Pancreas (tissue), 10 donors: ENCODE measurements at regions not wholly inside any gene's neighbourhood (a gene's known extent, or its start where the extent isn't known, plus 50 kb on each side); places are given as distances from the start of the nearest gene placed in this dataset.

Experiments
- ATAC-seq, 4 donors: fragments of 200-7000 bp; cut with Tn5 transposase; one replicate each; pipeline versions ENCODE4 v1.8.0 to v1.9.1; 2020; ENCODE audit warnings: mild to moderate bottlenecking in 4 of 4, moderate library complexity in 4 of 4
- DNase-seq, 6 donors: peaks; one replicate each; pipeline ENCODE4 v3.0.0-alpha.2; 2020
- FAIRE-seq: peaks from 2 replicates; lab custom pipeline; 2012; peaks lifted over from hg19 to GRCh38; lab: Jason Lieb, UNC
- H3K27ac ChIP-seq, 4 donors: fragments of 200-600 bp; sonication (generic); 1 replicate in 3 of 4; 2 replicates in 1 of 4; pipeline versions ENCODE4 v1.5.0 to v1.8.0; 2020
- H3K27me3 ChIP-seq, 4 donors: fragments of 200-600 bp; one replicate each; pipeline ENCODE4 v1.8.0; 2021
- H3K36me3 ChIP-seq, 3 donors: fragments of 200-600 bp; sonication (generic) in 1 of 3; one replicate each; pipeline versions ENCODE4 v1.5.0 to v1.8.0; 2020 to 2021
- H3K4me1 ChIP-seq, 3 donors: fragments of 200-600 bp; one replicate each; pipeline ENCODE4 v1.8.0; 2021
- H3K4me3 ChIP-seq, 4 donors: fragments of 200-600 bp; sonication (generic) in 2 of 4; one replicate each; pipeline versions ENCODE4 v1.5.0 to v1.8.0; 2020 to 2021
- H3K9me3 ChIP-seq, 4 donors: fragments of 200-600 bp; one replicate each; pipeline ENCODE4 v1.8.0; 2021
- CTCF ChIP-seq, 4 donors: fragments of 200-600 bp; sonication (generic) in 3 of 4; IDR thresholded peaks; one replicate each; pipeline versions ENCODE4 v1.5.0 to v1.8.0; 2021; ENCODE audit warnings: antibody characterized with exemption in 4 of 4
- WGBS, 2 donors: extraction: QIAGEN DNeasy Blood & Tissue Kit; methylation state at CpG; one replicate each; pipeline ENCODE4 v1.1.7; 2013; 5-methylcytosine and 5-hydroxymethylcytosine counted together
- intact Hi-C, 3 donors: fragments of 100-400 bp; cut with DNase I; formaldehyde crosslinking; loops; one replicate each; pipeline versions ENCODE4 v1.11.1 to v1.14.2; 2022
- donor health status: healthy with polysubstance abuse.
- donor health status: DM: no; HTN: no; CAD: no; lungs with moderate emphysema.
- donor health status: DM: no; HTN: no; CAD: no.
- donor health status: control.
- donor health status: control.
- donor health status: Bipolar disorder and iron deficiency.
- donor health status: DM: yes; HTN: yes; CAD: no.
- donor health status: DM: no; HTN: no; CAD: no.
- donor health status: DM: no; HTN: no; CAD: no.
- donor health status: DM: yes; HTN: yes; CAD: no.

GRCh38 chr4:175418516-175418915, 393.5 kb downstream of the GPM6A start:
- intact Hi-C loops, result no loop called here
- Histone ChIP-seq H3K4me1 (no peaks in the 10 kb centered on the region), H3K9me3 (no peaks in the 10 kb centered on the region), H3K27ac (no peak overlapping the region), H3K27me3 (no peaks in the 10 kb centered on the region), H3K4me3 (no peak overlapping the region), H3K36me3 (no peaks in the 10 kb centered on the region)
- DNase-seq, result no peak
- WGBS, 2 donors, result 60 to 66% methylated on average over 3 of the region's 3 CpGs
- ATAC-seq, result no peak
- no peak for FAIRE-seq
- TF ChIP-seq CTCF (IDR thresholded peaks at IDR 0.05), result no peak

GRCh38 chr4:175419236-175419718, 392.8 kb downstream of the GPM6A start:
- DNase-seq (no peak), ATAC-seq (peak in 1 of 4 donors; percentile 35), FAIRE-seq (no peak)
- TF ChIP-seq CTCF (IDR thresholded peaks at IDR 0.05), result no peak
- H3K4me3 ChIP-seq, result no peak overlapping the region
- H3K27ac ChIP-seq, result no peak overlapping the region
- H3K36me3 ChIP-seq, result no peaks in the 10 kb centered on the region
- H3K9me3 ChIP-seq, result no peaks in the 10 kb centered on the region
- no peaks in the 10 kb centered on the region for H3K27me3 ChIP-seq
- H3K4me1 ChIP-seq, result no peaks in the 10 kb centered on the region
- 31 to 35% methylated on average over 2 of the region's 2 CpGs for WGBS, 2 donors
- intact Hi-C loops, result no loop called here

- FAIRE-seq (no peak), ATAC-seq (peak in 2 of 4 donors; percentile 58 to 80), DNase-seq (no peak)
- no peaks in the 10 kb centered on the region for H3K4me1 ChIP-seq
- no peaks in the 10 kb centered on the region for H3K36me3 ChIP-seq
- 23 to 24% methylated on average over 3 of the region's 3 CpGs for WGBS, 2 donors
- H3K4me3 ChIP-seq, result no peak overlapping the region
- no peak overlapping the region for H3K27ac ChIP-seq
- no peaks in the 10 kb centered on the region for H3K27me3 ChIP-seq
- no peaks in the 10 kb centered on the region for H3K9me3 ChIP-seq
- no peak for TF ChIP-seq CTCF (IDR thresholded peaks at IDR 0.05)
- intact Hi-C loops, result no loop called here
Observed at GRCh38 chr4:175421506-175421905, 390.6 kb downstream of the GPM6A start.

GRCh38 chr4:175422331-175422730, 389.7 kb downstream of the GPM6A start:
- ATAC-seq, result no peak
- no peak overlapping the region for H3K27ac ChIP-seq
- H3K27me3 ChIP-seq, result no peaks in the 10 kb centered on the region
- H3K4me3 ChIP-seq, result no peak overlapping the region
- no peaks in the 10 kb centered on the region for H3K36me3 ChIP-seq
- DNase-seq, result no peak
- no peak for TF ChIP-seq CTCF (IDR thresholded peaks at IDR 0.05)
- no peak for FAIRE-seq
- no peaks in the 10 kb centered on the region for H3K9me3 ChIP-seq
- 55% methylated on average over 2 of the region's 2 CpGs for WGBS, 2 donors
- intact Hi-C loops, result no loop called here
- no peaks in the 10 kb centered on the region for H3K4me1 ChIP-seq

- Histone ChIP-seq H3K27me3 (no peaks in the 10 kb centered on the region), H3K4me1 (no peaks in the 10 kb centered on the region), H3K27ac (no peak overlapping the region), H3K36me3 (no peaks in the 10 kb centered on the region), H3K4me3 (no peak overlapping the region), H3K9me3 (no peaks in the 10 kb centered on the region)
- no peak for TF ChIP-seq CTCF (IDR thresholded peaks at IDR 0.05)
- FAIRE-seq, result no peak
- 56 to 60% methylated on average over 4 of the region's 4 CpGs for WGBS, 2 donors
- no peak for ATAC-seq
- DNase-seq, result no peak
- intact Hi-C loops, result no loop called here
Observed at GRCh38 chr4:175424111-175424510, 388.0 kb downstream of the GPM6A start.
